HEK293 (cell line): ENCODE measurements at regions not wholly inside any gene's neighbourhood (a gene's known extent, or its start where the extent isn't known, plus 50 kb on each side); places are given as distances from the start of the nearest gene placed in this dataset.

ENCODE experiments used
- CTCF ChIA-PET: fragments of 350-600 bp; formaldehyde crosslinking; extraction: SDS; loops from one replicate; lab custom pipeline; 2021; ENCODE audit warnings: antibody characterized with exemption; lab: Yijun Ruan, JAX
- POLR2A ChIA-PET: fragments of 300-600 bp; formaldehyde crosslinking; extraction: SDS; loops from one replicate; lab custom pipeline; 2020; ENCODE audit warnings: antibody characterized with exemption, inconsistent platforms; lab: Yijun Ruan, JAX
- H3K27ac ChIP-seq: fragments of 200-500 bp; sonication (Bioruptor generic); 2 replicates; pipeline ENCODE4 v1.5.1; 2014; ENCODE audit warnings: low read depth, low read length, control low read depth, inconsistent platforms; ENCODE audit errors: extremely low read depth
- H3K36me3 ChIP-seq, 2 experiments: fragments of 200-500 bp in 1 of 2; sonication (Bioruptor generic) in 1 of 2; 1 replicate in 1 of 2; 2 replicates in 1 of 2; pipeline ENCODE4 v1.5.1; 2014 to 2017; ENCODE audit warnings: inconsistent platforms in 2 of 2, low read length in 2 of 2; ENCODE audit not compliant: control insufficient read depth in 2 of 2, insufficient read depth in 1 of 2
- H3K4me1 ChIP-seq: fragments of 200-500 bp; sonication (Bioruptor generic); 2 replicates; pipeline ENCODE4 v1.5.1; 2014; ENCODE audit warnings: mild to moderate bottlenecking, low read length, inconsistent platforms; ENCODE audit not compliant: control insufficient read depth, insufficient read depth
- H3K4me3 ChIP-seq: 2 replicates; pipeline ENCODE4 v1.5.1; 2011; ENCODE audit warnings: low read depth, mild to moderate bottlenecking, control low read depth, low read length, moderate library complexity
- H3K9me3 ChIP-seq: fragments of 200-500 bp; sonication (Bioruptor generic); 2 replicates; pipeline ENCODE4 v1.5.1; 2014; ENCODE audit warnings: low read depth, low read length, inconsistent platforms; ENCODE audit not compliant: control insufficient read depth, insufficient read depth
- BCL11B ChIP-seq: fragments of 450-650 bp; formaldehyde crosslinking; IDR thresholded peaks from 2 replicates; pipeline ENCODE4 v1.5.1; 2016; ENCODE audit warnings: low read depth, missing biosample characterization, missing genetic modification characterization
- EGR2 ChIP-seq: fragments of 450-650 bp; formaldehyde crosslinking; IDR thresholded peaks from 2 replicates; pipeline ENCODE4 v1.5.1; 2016; ENCODE audit warnings: low read depth, missing biosample characterization, missing genetic modification characterization
- GFI1B ChIP-seq: fragments of 450-650 bp; formaldehyde crosslinking; IDR thresholded peaks from 2 replicates; pipeline ENCODE4 v1.5.1; 2016; ENCODE audit warnings: missing biosample characterization, missing genetic modification characterization
- GLIS2 ChIP-seq: fragments of 450-650 bp; formaldehyde crosslinking; IDR thresholded peaks from 2 replicates; pipeline ENCODE4 v1.5.1; 2016; ENCODE audit warnings: missing biosample characterization, missing genetic modification characterization
- REPIN1 ChIP-seq: fragments of 450-650 bp; formaldehyde crosslinking; IDR thresholded peaks from 2 replicates; pipeline ENCODE4 v1.5.1; 2017; ENCODE audit warnings: missing biosample characterization, missing genetic modification characterization, low read depth
- SALL2 ChIP-seq: fragments of 450-650 bp; formaldehyde crosslinking; IDR thresholded peaks from 2 replicates; pipeline ENCODE4 v1.5.0; 2017; ENCODE audit warnings: missing biosample characterization, mild to moderate bottlenecking, missing genetic modification characterization, borderline replicate concordance
- WT1 ChIP-seq: fragments of 450-650 bp; formaldehyde crosslinking; IDR thresholded peaks from 2 replicates; pipeline ENCODE4 v1.5.1; 2016; ENCODE audit warnings: missing biosample characterization, missing genetic modification characterization
- YY1 ChIP-seq: fragments of 450-650 bp; formaldehyde crosslinking; IDR thresholded peaks from 2 replicates; pipeline ENCODE4 v1.5.1; 2018; ENCODE audit warnings: missing biosample characterization, missing genetic modification characterization
- YY2 ChIP-seq: fragments of 450-650 bp; formaldehyde crosslinking; IDR thresholded peaks from 2 replicates; pipeline ENCODE4 v1.5.1; 2016; ENCODE audit warnings: missing biosample characterization, missing genetic modification characterization
- ZBTB8A ChIP-seq: fragments of 450-650 bp; formaldehyde crosslinking; IDR thresholded peaks from 2 replicates; pipeline ENCODE4 v1.5.1; 2016; ENCODE audit warnings: missing biosample characterization, missing genetic modification characterization
- ZFP37 ChIP-seq: fragments of 450-650 bp; formaldehyde crosslinking; IDR thresholded peaks from 2 replicates; pipeline ENCODE4 v1.5.1; 2016; ENCODE audit warnings: missing biosample characterization, missing genetic modification characterization
- ZFP41 ChIP-seq: fragments of 450-650 bp; formaldehyde crosslinking; IDR thresholded peaks from 2 replicates; pipeline ENCODE4 v1.5.1; 2016; ENCODE audit warnings: missing biosample characterization, missing genetic modification characterization, borderline replicate concordance
- ZFP69B ChIP-seq: fragments of 450-650 bp; formaldehyde crosslinking; IDR thresholded peaks from 2 replicates; pipeline ENCODE4 v1.5.1; 2016; ENCODE audit warnings: missing biosample characterization, missing genetic modification characterization
- ZNF121 ChIP-seq: fragments of 450-650 bp; formaldehyde crosslinking; IDR thresholded peaks from 2 replicates; pipeline ENCODE4 v1.5.1; 2016; ENCODE audit warnings: missing biosample characterization, missing genetic modification characterization
- ZNF133 ChIP-seq: fragments of 450-650 bp; formaldehyde crosslinking; IDR thresholded peaks from 2 replicates; pipeline ENCODE4 v1.5.1; 2016; ENCODE audit warnings: missing biosample characterization, missing genetic modification characterization
- ZNF221 ChIP-seq: fragments of 450-650 bp; formaldehyde crosslinking; IDR thresholded peaks from 2 replicates; pipeline ENCODE4 v1.5.1; 2017; ENCODE audit warnings: missing biosample characterization, missing genetic modification characterization, borderline replicate concordance
- ZNF248 ChIP-seq: fragments of 450-650 bp; formaldehyde crosslinking; IDR thresholded peaks from 2 replicates; pipeline ENCODE4 v1.5.1; 2017; ENCODE audit warnings: missing biosample characterization, missing genetic modification characterization
- ZNF311 ChIP-seq: fragments of 450-650 bp; formaldehyde crosslinking; IDR thresholded peaks from 2 replicates; pipeline ENCODE4 v1.5.1; 2017; ENCODE audit warnings: missing biosample characterization, missing genetic modification characterization, borderline replicate concordance
- ZNF350 ChIP-seq: fragments of 450-650 bp; formaldehyde crosslinking; IDR thresholded peaks from 2 replicates; pipeline ENCODE4 v1.5.0; 2017; ENCODE audit warnings: missing biosample characterization, mild to moderate bottlenecking, missing genetic modification characterization
- ZNF366 ChIP-seq: fragments of 450-650 bp; formaldehyde crosslinking; conservative IDR thresholded peaks from 2 replicates; pipeline ENCODE4 v1.5.1; 2016; ENCODE audit warnings: missing biosample characterization, missing genetic modification characterization
- ZNF426 ChIP-seq: fragments of 450-650 bp; formaldehyde crosslinking; IDR thresholded peaks from 2 replicates; pipeline ENCODE4 v1.5.1; 2017; ENCODE audit warnings: missing biosample characterization, missing genetic modification characterization, mild to moderate bottlenecking, inconsistent platforms, moderate library complexity
- ZNF549 ChIP-seq: fragments of 450-650 bp; IDR thresholded peaks from 2 replicates; pipeline ENCODE4 v1.5.1; 2018; ENCODE audit warnings: missing biosample characterization, missing genetic modification characterization, mild to moderate bottlenecking, inconsistent platforms, moderate library complexity
- ZNF596 ChIP-seq: fragments of 450-650 bp; IDR thresholded peaks from 2 replicates; pipeline ENCODE4 v1.5.0; 2018; ENCODE audit warnings: missing biosample characterization, mild to moderate bottlenecking, missing genetic modification characterization, moderate library complexity
- ZNF654 ChIP-seq: fragments of 450-650 bp; formaldehyde crosslinking; IDR thresholded peaks from 2 replicates; pipeline ENCODE4 v1.5.1; 2016; ENCODE audit warnings: low read depth, missing biosample characterization, missing genetic modification characterization
- ZNF707 ChIP-seq: fragments of 450-650 bp; formaldehyde crosslinking; IDR thresholded peaks from 2 replicates; pipeline ENCODE4 v1.5.1; 2016; ENCODE audit warnings: missing biosample characterization, missing genetic modification characterization
- ZSCAN16 ChIP-seq: fragments of 450-650 bp; formaldehyde crosslinking; IDR thresholded peaks from 2 replicates; pipeline ENCODE4 v1.5.1; 2016; ENCODE audit warnings: missing biosample characterization, missing genetic modification characterization
- ZXDB ChIP-seq: fragments of 450-650 bp; formaldehyde crosslinking; IDR thresholded peaks from 2 replicates; pipeline ENCODE4 v1.5.1; 2016; ENCODE audit warnings: missing biosample characterization, missing genetic modification characterization
- TF ChIP-seq, protein P1 (sequence below): fragments of 450-650 bp; formaldehyde crosslinking; IDR thresholded peaks from 2 replicates; pipeline ENCODE4 v1.5.1; 2016; ENCODE audit warnings: missing biosample characterization, missing genetic modification characterization
- TF ChIP-seq, protein P2 (sequence below): fragments of 450-650 bp; formaldehyde crosslinking; IDR thresholded peaks from 2 replicates; pipeline ENCODE4 v1.5.1; 2016; ENCODE audit warnings: missing biosample characterization, missing genetic modification characterization
- TF ChIP-seq, protein P3 (sequence below): fragments of 450-650 bp; formaldehyde crosslinking; IDR thresholded peaks from 2 replicates; pipeline ENCODE4; 2016; ENCODE audit warnings: missing biosample characterization, missing genetic modification characterization
- TF ChIP-seq, protein P4 (sequence below): fragments of 450-650 bp; formaldehyde crosslinking; IDR thresholded peaks from 2 replicates; pipeline ENCODE4 v1.5.1; 2016; ENCODE audit warnings: missing biosample characterization, missing genetic modification characterization

DNA sequence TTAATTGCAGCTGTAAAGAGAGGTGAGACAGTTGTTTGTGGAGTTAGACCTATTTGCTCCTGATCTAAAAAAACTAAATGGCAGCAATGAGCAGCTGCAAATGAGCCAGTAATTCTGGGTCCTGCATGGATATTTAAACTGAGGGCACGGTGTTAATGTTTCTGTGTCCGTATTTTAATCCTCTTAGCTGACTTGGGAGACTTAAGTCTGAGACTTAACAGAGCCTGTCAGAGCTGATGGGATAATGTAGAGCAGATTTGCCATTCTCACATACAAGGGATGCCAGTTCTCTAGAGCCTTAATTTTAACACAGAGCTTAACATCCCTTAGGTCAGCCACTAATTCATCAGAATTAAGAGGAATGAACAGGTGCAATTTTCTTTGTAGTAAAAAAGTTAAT lies 178.6 kb upstream of the PDE3A start:
- ChIA-PET CTCF (no interaction called here), POLR2A (no interaction called here)
- Histone ChIP-seq H3K4me3 (no peak overlapping the region), H3K9me3 (no peaks in the 10 kb centered on the region), H3K27ac (no peak overlapping the region), H3K36me3 (no peaks in the 10 kb centered on the region), H3K4me1 (no peaks in the 10 kb centered on the region)
- TF ChIP-seq ZNF596 (no peak), ZNF121 (no peak), ZNF426 (tag by site-specific recombination) (no peak), ZNF221 (tag by site-specific recombination) (no peak), ZNF366 (tag by site-specific recombination) (no peak), GLIS2 (tag by site-specific recombination) (no peak), ZNF248 (no peak), EGR2 (tag by site-specific recombination) (no peak), SALL2 (tag by site-specific recombination) (no peak), GFI1B (tag by site-specific recombination) (no peak), ZNF133 (tag by site-specific recombination) (no peak), ZFP37 (no peak), ZFP41 (tag by site-specific recombination) (no peak), WT1 (tag by site-specific recombination) (no peak), ZBTB8A (tag by site-specific recombination) (no peak)
- TF ChIP-seq, protein P1, sequence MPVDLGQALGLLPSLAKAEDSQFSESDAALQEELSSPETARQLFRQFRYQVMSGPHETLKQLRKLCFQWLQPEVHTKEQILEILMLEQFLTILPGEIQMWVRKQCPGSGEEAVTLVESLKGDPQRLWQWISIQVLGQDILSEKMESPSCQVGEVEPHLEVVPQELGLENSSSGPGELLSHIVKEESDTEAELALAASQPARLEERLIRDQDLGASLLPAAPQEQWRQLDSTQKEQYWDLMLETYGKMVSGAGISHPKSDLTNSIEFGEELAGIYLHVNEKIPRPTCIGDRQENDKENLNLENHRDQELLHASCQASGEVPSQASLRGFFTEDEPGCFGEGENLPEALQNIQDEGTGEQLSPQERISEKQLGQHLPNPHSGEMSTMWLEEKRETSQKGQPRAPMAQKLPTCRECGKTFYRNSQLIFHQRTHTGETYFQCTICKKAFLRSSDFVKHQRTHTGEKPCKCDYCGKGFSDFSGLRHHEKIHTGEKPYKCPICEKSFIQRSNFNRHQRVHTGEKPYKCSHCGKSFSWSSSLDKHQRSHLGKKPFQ (tag by site-specific recombination), result no peak
- TF ChIP-seq, protein P2, sequence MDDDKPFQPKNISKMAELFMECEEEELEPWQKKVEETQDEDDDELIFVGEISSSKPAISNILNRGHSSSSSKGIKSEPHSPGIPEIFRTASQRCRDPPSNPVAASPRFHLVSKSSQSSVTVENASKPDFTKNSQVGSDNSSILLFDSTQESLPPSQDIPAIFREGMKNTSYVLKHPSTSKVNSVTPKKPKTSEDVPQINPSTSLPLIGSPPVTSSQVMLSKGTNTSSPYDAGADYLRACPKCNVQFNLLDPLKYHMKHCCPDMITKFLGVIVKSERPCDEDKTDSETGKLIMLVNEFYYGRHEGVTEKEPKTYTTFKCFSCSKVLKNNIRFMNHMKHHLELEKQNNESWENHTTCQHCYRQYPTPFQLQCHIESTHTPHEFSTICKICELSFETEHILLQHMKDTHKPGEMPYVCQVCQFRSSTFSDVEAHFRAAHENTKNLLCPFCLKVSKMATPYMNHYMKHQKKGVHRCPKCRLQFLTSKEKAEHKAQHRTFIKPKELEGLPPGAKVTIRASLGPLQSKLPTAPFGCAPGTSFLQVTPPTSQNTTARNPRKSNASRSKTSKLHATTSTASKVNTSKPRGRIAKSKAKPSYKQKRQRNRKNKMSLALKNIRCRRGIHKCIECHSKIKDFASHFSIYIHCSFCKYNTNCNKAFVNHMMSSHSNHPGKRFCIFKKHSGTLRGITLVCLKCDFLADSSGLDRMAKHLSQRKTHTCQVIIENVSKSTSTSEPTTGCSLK, result no peak
- TF ChIP-seq, protein P3, sequence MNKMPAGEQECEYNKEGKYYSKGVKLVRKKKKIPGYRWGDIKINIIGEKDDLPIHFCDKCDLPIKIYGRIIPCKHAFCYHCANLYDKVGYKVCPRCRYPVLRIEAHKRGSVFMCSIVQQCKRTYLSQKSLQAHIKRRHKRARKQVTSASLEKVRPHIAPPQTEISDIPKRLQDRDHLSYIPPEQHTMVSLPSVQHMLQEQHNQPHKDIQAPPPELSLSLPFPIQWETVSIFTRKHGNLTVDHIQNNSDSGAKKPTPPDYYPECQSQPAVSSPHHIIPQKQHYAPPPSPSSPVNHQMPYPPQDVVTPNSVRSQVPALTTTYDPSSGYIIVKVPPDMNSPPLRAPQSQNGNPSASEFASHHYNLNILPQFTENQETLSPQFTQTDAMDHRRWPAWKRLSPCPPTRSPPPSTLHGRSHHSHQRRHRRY, result no peak

DNA sequence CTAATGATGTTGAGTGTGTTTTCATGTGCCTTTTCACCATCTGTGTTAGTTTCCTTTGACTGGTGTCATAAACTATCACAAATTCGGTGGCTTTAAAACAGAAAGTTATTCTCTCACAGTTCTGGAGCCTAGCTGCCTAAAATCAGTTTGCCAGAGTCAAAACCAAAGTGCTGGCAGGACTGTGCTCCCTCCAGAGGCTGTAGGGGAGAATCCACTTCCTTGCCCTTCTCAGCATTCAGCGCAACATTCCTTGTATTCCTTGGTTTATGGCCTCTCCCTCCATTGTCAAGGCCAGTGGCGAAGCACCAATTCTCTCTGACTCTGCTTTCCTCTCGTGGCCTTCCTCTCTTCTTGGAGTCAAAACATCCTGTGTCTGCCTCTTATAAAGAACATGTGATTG lies 174.2 kb upstream of the PDE3A start:
- TF ChIP-seq ZNF311 (tag by site-specific recombination), result no peak
- no peak for TF ChIP-seq ZNF707
- no peak for TF ChIP-seq ZNF654 (tag by site-specific recombination)
- no peak for TF ChIP-seq ZXDB
- TF ChIP-seq ZNF549 (tag by site-specific recombination), result no peak
- no peak for TF ChIP-seq ZFP69B (tag by site-specific recombination)
- no peak for TF ChIP-seq ZSCAN16 (tag by site-specific recombination)
- no peak for TF ChIP-seq YY2 (tag by site-specific recombination)
- TF ChIP-seq BCL11B (tag by site-specific recombination), result no peak
- no peak for TF ChIP-seq YY1 (tag by site-specific recombination)
- TF ChIP-seq, protein P4, sequence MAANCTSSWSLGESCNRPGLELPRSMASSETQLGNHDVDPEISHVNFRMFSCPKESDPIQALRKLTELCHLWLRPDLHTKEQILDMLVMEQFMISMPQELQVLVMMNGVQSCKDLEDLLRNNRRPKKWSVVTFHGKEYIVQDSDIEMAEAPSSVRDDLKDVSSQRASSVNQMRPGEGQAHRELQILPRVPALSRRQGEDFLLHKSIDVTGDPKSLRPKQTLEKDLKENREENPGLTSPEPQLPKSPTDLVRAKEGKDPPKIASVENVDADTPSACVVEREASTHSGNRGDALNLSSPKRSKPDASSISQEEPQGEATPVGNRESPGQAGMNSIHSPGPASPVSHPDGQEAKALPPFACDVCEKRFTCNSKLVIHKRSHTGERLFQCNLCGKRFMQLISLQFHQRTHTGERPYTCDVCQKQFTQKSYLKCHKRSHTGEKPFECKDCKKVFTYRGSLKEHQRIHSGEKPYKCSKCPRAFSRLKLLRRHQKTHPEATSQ (tag by site-specific recombination), result no peak
- no peak for TF ChIP-seq ZNF350 (tag by site-specific recombination)
- no peak for TF ChIP-seq ZBTB8A (tag by site-specific recombination)
- TF ChIP-seq REPIN1 (tag by site-specific recombination), result no peak
- H3K4me1 ChIP-seq, result no peaks in the 10 kb centered on the region
- H3K36me3 ChIP-seq, result no peaks in the 10 kb centered on the region
- H3K9me3 ChIP-seq, result no peaks in the 10 kb centered on the region
- H3K4me3 ChIP-seq, result no peak overlapping the region
- ChIA-PET CTCF (no interaction called here), POLR2A (no interaction called here)
- H3K27ac ChIP-seq, result no peak overlapping the region
